Tibial artery (tissue), 4 donors: ENCODE measurements at regions not wholly inside any gene's neighbourhood (a gene's known extent, or its start where the extent isn't known, plus 50 kb on each side); places are given as distances from the start of the nearest gene placed in this dataset.

ENCODE experiments used
- DNase-seq, 2 donors: peaks; one replicate each; pipeline ENCODE4 v3.0.0-alpha.2; 2019
- H3K27ac ChIP-seq, 2 donors: fragments of 200-600 bp; sonication (generic) in 1 of 2; 1 replicate in 1 of 2; 2 replicates in 1 of 2; pipeline ENCODE4 v1.5.1; 2018 to 2019; ENCODE audit warnings: mild to moderate bottlenecking in 1 of 2
- H3K27me3 ChIP-seq, 2 donors: fragments of 200-600 bp; sonication (generic) in 1 of 2; one replicate each; pipeline versions ENCODE4 v1.5.1 to v1.6.0; 2016 to 2019
- H3K36me3 ChIP-seq, 3 donors: fragments of 200-600 bp; sonication (generic) in 2 of 3; one replicate each; pipeline ENCODE4 v1.5.1; 2016 to 2019; ENCODE audit warnings: mild to moderate bottlenecking in 2 of 3
- H3K4me1 ChIP-seq, 4 donors: fragments of 200-600 bp; sonication (generic) in 2 of 4; 1 replicate in 3 of 4; 2 replicates in 1 of 4; pipeline ENCODE4 v1.5.1; 2016 to 2019
- H3K4me3 ChIP-seq, 2 donors: fragments of 200-600 bp; sonication (generic) in 1 of 2; 1 replicate in 1 of 2; 2 replicates in 1 of 2; pipeline ENCODE4 v1.5.1; 2018 to 2019; ENCODE audit warnings: mild to moderate bottlenecking in 2 of 2
- H3K9me3 ChIP-seq, 3 donors: fragments of 200-600 bp; sonication (generic) in 1 of 3; one replicate each; pipeline ENCODE4 v1.5.1; 2016 to 2019
- intact Hi-C: fragments of 100-400 bp; cut with DNase I; formaldehyde crosslinking; loops from one replicate; pipeline ENCODE4 v1.15.0; 2023; ENCODE audit warnings: low total_unique reads
- TF ChIP-seq, protein P1 (sequence below), 2 experiments: fragments of 200-600 bp in 1 of 2; fragments of 450-650 bp in 1 of 2; IDR thresholded peaks; one replicate each; pipeline ENCODE4 v1.5.1; 2017 to 2019; ENCODE audit warnings: antibody characterized with exemption in 2 of 2, mild to moderate bottlenecking in 1 of 2, moderate library complexity in 1 of 2

DNA sequence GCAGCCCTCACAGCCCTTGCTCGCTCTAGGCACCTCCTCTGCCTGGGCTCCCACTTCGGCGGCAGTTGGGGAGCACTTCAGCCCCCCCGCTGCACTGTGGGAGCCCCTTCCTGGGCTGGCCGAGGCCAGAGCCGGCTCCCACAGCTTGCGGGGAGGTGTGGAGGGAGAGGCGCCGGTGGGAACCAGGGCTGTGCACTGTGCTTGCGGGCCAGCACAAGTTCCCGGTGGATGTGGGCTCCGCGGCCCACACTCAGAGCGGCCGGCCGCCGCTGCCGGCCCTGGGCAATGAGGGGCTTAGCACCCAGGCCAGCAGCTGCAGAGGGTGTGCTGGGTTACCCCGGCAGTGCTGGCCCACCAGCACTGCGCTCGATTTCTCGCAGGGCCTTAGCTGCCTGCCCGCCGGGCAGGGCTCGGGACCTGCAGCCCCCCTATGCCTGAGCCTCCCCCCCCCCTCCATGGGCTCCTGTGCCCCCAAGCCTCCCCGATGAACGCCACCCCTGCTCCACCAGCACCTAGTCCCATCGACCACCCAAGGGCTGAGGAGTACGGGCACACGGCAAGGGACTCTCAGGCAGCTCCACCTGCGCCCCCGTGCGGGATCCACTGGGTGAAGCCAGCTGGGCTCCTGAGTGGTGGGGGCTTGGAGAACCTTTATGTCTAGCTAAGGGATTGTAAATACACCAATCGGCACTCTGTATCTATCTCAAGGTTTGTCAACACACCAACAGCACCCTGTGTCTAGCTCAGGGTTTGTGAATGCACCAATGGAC is 224.8 kb downstream of the ZNF608 start:
- intact Hi-C loops = no loop called here
- no peak for DNase-seq
- Histone ChIP-seq H3K27me3 (no peaks in the 10 kb centered on the region), H3K4me3 (no peak overlapping the region), H3K27ac (no peak overlapping the region), H3K36me3 (no peaks in the 10 kb centered on the region), H3K9me3 (no peaks in the 10 kb centered on the region), H3K4me1 (peaks cover 0 to 29% (median 13%) of the 10 kb centered on the region in 4 donors)
- TF ChIP-seq, protein P1, sequence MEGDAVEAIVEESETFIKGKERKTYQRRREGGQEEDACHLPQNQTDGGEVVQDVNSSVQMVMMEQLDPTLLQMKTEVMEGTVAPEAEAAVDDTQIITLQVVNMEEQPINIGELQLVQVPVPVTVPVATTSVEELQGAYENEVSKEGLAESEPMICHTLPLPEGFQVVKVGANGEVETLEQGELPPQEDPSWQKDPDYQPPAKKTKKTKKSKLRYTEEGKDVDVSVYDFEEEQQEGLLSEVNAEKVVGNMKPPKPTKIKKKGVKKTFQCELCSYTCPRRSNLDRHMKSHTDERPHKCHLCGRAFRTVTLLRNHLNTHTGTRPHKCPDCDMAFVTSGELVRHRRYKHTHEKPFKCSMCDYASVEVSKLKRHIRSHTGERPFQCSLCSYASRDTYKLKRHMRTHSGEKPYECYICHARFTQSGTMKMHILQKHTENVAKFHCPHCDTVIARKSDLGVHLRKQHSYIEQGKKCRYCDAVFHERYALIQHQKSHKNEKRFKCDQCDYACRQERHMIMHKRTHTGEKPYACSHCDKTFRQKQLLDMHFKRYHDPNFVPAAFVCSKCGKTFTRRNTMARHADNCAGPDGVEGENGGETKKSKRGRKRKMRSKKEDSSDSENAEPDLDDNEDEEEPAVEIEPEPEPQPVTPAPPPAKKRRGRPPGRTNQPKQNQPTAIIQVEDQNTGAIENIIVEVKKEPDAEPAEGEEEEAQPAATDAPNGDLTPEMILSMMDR (IDR thresholded peaks at IDR 0.05) = no peak

GRCh38 chr5:124519396-124519795 is 227.0 kb downstream of the ZNF608 start:
- no peaks in the 10 kb centered on the region for H3K36me3 ChIP-seq
- H3K4me3 ChIP-seq = no peak overlapping the region
- peak; percentile 44 to 70 for DNase-seq
- peaks cover 0 to 48% (median 23%) of the 10 kb centered on the region in 4 donors for H3K4me1 ChIP-seq
- H3K27me3 ChIP-seq = no peaks in the 10 kb centered on the region
- no peaks in the 10 kb centered on the region for H3K9me3 ChIP-seq
- TF ChIP-seq, protein P1 (IDR thresholded peaks at IDR 0.05) = no peak
- intact Hi-C loops = no loop called here
- peak overlapping the region in 1 of 2 donors; percentile 24 for H3K27ac ChIP-seq

DNA sequence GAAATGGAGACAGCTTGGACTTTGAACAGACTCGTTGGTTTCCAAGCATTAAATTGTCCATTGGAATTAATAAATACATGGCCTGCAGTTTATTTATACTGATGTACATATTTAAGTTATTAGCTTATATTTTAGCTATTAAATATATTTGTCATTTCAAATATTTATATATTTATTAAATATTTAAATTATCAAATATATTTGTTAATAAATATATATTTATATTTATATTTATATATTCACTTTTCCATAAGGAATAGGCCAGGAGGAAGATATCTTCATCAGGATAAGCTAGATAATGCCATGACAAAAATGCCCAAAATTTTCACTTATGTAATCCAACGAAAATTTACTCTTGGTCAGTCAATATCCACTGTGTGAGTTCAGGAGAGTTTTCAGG is 229.9 kb downstream of the ZNF608 start:
- Histone ChIP-seq H3K9me3 (no peaks in the 10 kb centered on the region), H3K36me3 (no peaks in the 10 kb centered on the region), H3K4me1 (peaks cover 0 to 48% (median 23%) of the 10 kb centered on the region in 4 donors), H3K4me3 (no peak overlapping the region), H3K27me3 (no peaks in the 10 kb centered on the region), H3K27ac (no peak overlapping the region)
- intact Hi-C loops = no loop called here
- TF ChIP-seq, protein P1 (IDR thresholded peaks at IDR 0.05) = no peak
- no peak for DNase-seq

- H3K27me3 ChIP-seq = no peaks in the 10 kb centered on the region
- no peak overlapping the region for H3K27ac ChIP-seq
- TF ChIP-seq, protein P1 (IDR thresholded peaks at IDR 0.05) = no peak
- H3K36me3 ChIP-seq = no peaks in the 10 kb centered on the region
- H3K9me3 ChIP-seq = no peaks in the 10 kb centered on the region
- intact Hi-C loops = no loop called here
- H3K4me1 ChIP-seq = peaks cover 0 to 48% (median 23%) of the 10 kb centered on the region in 4 donors
- DNase-seq = no peak
- no peak overlapping the region for H3K4me3 ChIP-seq
Measured at GRCh38 chr5:124515497-124516245, 230.8 kb downstream of the ZNF608 start.

- H3K27ac ChIP-seq = no peak overlapping the region
- no peak for DNase-seq
- H3K27me3 ChIP-seq = no peaks in the 10 kb centered on the region
- no peaks in the 10 kb centered on the region for H3K36me3 ChIP-seq
- H3K9me3 ChIP-seq = no peaks in the 10 kb centered on the region
- TF ChIP-seq, protein P1 (IDR thresholded peaks at IDR 0.05) = no peak
- intact Hi-C loops = no loop called here
- H3K4me3 ChIP-seq = no peak overlapping the region
- peaks cover 0 to 45% (median 22%) of the 10 kb centered on the region in 4 donors for H3K4me1 ChIP-seq
Measured at GRCh38 chr5:124514956-124515355, 231.5 kb downstream of the ZNF608 start.
